ENCODE measurements at regions not wholly inside any gene's neighbourhood (a gene's known extent, or its start where the extent isn't known, plus 50 kb on each side); places are given as distances from the start of the nearest gene placed in this dataset.

DNA sequence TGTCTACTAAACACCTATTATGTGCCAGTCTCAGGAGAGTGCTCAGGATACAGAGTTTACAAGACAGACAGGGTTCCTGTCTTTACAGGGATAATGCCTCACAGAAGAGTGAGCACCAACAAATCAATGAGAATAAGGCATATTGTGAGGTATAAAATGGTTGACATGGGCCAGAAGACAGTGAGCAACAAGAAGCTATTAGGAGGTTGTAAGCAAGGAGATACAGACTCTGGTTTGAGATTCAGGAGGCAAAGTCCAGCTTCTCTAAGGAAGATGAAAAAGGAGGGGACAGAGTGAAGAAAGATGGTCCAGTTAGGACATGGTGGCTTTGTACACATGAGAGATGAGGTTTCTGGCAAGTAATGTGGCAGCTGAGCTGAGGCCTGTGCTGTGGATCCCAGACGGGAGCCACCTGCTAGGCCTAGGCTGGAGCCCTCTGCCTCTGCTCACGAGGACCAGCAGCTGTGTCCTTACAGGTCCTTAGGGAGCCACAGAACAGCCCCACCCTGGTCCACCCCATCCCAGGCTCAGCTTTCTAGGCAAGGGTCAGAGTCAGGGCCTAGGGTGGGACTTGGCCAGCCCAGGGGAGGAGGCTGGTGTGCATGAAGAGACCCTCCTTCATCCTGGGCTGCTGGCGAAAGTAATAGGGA, 110.5 kb downstream of the ZNF280B start:
- Histone ChIP-seq H3K36me3 (ENCODE audit: insufficient read depth) (no peaks in the 10 kb centered on the region), H3K27ac (ENCODE audit: low read depth) (no peak overlapping the region), H3K4me1 (ENCODE audit: insufficient read depth) (no peaks in the 10 kb centered on the region), H3K4me3 (ENCODE audit: low read depth, low read length) (no peak overlapping the region)
- DNase-seq (ENCODE audit: extremely low spot score): no peak
- WGBS: 57% methylated on average over 3 of the region's 3 CpGs

DNA sequence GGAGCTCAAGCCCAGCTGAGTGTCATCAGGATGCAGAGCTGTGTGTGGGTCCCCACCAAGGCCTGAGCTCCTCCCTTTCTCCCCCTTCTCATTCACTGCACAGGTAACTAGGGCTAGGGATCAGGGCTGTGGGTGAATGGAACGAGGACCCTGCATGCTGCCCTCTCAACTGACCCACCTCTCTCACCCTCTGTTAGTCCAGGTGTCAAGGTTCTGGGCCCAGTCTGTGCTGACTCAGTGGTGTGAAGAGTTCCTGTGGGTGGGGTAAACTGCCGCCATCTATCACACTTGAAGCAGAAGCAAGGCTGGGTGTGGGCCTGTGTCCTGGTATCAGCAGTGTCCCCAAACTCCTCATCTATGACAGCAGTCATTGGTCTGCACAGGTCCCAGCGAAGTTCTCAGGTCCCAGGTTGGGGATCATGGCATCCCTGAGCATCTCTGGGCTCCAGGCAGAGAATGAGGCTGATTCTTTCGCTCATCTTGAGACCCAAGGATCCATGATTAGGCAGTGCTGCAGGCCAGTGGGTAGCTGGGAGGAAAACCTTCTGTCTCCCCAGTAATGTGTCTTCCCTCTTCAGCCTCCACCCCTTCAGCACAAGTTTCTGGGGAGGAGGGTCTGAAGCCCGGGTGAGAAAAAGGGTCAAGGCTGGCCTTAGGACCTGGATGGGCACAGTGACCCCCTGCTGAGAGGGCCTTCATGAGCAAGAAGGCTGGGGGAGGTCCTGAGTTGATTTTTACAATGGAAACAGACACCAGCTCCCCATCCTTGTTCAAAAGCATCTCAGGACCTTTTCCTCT, 109.8 kb downstream of the ZNF280B start:
- Histone ChIP-seq H3K4me1 (ENCODE audit: insufficient read depth) (no peaks in the 10 kb centered on the region), H3K36me3 (ENCODE audit: insufficient read depth) (no peaks in the 10 kb centered on the region), H3K4me3 (ENCODE audit: low read depth, low read length) (no peak overlapping the region), H3K27ac (ENCODE audit: low read depth) (no peak overlapping the region)
- DNase-seq (ENCODE audit: extremely low spot score): no peak
- 79% methylated on average over 5 of the region's 5 CpGs for WGBS

DNA sequence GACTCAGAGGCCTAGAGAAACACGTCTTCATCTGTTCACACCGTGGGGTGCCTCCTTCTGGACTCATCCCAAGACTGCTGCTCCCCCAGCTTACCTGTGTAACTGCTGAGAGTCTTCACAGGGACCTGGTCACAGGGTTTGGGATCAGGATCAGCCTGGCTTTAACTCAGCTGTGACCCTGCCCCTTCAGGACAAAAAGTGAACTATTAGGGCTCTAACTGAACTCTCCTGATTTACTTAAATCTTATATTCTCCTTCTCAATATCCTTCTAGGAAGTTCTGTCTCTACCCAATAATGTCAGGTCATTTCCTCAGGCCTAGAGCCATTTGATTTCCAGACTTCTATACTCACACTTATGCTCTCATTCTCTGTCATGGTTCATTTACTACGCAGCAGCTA, 108.4 kb downstream of the ZNF280B start:
- H3K36me3 ChIP-seq (ENCODE audit: insufficient read depth): no peaks in the 10 kb centered on the region
- WGBS: 56% methylated on average over 3 of the region's 3 CpGs
- H3K27ac ChIP-seq (ENCODE audit: low read depth): no peak overlapping the region
- no peak for DNase-seq (ENCODE audit: extremely low spot score)
- no peak overlapping the region for H3K4me3 ChIP-seq (ENCODE audit: low read depth, low read length)
- H3K4me1 ChIP-seq (ENCODE audit: insufficient read depth): no peaks in the 10 kb centered on the region

DNA sequence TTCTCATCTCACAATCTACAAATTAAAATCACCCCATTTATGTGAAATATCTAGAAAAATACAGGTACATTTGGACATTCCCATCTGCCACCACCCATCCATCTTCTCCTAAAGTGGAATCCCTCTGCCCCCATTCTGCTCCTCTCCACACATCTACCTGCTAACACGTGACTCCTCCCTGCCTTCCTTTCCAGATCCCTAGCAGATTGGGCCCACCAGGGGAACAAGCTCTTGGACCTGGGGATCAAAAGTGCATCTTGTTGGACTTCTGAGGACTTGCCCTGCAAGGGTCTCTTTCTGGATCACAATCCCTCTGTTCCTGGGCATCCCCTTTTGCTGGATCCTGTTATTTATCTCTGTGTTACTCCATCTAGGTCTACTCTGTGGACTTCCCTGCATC, 107.6 kb downstream of the ZNF280B start:
- Histone ChIP-seq H3K36me3 (ENCODE audit: insufficient read depth) (no peaks in the 10 kb centered on the region), H3K4me3 (ENCODE audit: low read depth, low read length) (no peak overlapping the region), H3K4me1 (ENCODE audit: insufficient read depth) (no peaks in the 10 kb centered on the region), H3K27ac (ENCODE audit: low read depth) (no peak overlapping the region)
- DNase-seq (ENCODE audit: extremely low spot score): no peak
- 46% methylated on average over 1 of the region's 1 CpG for WGBS

DNA sequence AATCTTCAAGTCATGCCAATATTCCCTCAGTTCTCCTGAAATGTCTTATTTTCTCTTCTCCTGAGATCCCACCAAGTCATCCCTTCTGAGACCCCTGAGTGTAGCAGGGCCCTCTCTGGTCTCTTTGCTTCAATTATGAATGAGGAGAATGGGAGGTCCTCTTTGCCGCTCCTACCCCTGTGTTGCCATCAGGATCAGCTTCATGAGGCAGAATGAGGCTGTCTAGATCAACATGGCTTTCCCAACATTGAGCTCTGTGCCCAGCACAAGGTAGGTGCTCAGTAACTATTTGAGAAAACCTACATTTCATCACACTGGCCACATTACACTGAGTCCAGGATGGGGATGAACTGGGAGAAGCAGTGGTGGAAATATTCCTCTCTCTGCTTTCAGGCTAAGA, 107.2 kb downstream of the ZNF280B start:
- 87% methylated on average over 1 of the region's 1 CpG for WGBS
- Histone ChIP-seq H3K36me3 (ENCODE audit: insufficient read depth) (no peaks in the 10 kb centered on the region), H3K4me3 (ENCODE audit: low read depth, low read length) (no peak overlapping the region), H3K27ac (ENCODE audit: low read depth) (no peak overlapping the region), H3K4me1 (ENCODE audit: insufficient read depth) (no peaks in the 10 kb centered on the region)
- DNase-seq (ENCODE audit: extremely low spot score): no peak

DNA sequence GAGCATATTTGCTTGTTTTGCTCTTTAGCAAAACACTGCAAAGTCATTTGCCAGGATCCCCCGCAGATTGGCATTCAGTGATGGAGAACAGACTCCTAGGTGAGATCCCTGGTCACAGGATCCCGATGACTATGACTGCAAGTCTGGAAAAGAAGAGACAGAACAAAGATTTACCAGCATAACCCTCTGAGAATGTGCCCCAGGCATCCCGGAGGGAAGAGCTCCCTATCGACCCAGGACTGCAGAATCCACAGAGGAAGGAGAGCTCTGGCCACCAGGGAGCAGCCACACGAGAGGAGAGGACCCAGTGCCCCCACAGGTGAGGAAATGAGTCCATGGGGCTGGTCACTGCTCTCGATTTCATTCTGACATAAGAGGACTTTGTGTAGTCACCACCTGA, 105.2 kb downstream of the ZNF280B start:
- WGBS: 58% methylated on average over 6 of the region's 6 CpGs
- Histone ChIP-seq H3K4me1 (ENCODE audit: insufficient read depth) (no peaks in the 10 kb centered on the region), H3K27ac (ENCODE audit: low read depth) (no peak overlapping the region), H3K4me3 (ENCODE audit: low read depth, low read length) (no peak overlapping the region), H3K36me3 (ENCODE audit: insufficient read depth) (no peaks in the 10 kb centered on the region)
- DNase-seq (ENCODE audit: extremely low spot score): no peak

DNA sequence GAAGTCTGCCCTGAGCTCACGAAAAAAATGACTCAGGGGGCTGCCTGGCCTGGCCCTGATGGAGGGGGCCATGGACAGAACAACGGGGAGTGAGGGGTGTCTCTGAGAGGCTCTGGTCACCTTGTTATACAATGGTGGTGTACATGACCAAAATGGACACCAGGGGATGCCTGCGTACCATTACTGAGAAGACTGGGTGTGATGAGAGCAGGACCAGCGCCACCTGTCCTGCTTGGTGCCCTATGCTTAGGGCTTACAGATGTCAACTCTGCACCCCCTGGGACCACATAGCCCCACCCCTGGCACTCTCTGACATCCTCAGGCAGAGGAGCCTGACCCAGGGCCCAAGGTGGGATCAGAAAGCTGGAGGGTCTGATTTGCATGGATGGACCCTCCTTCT, 104.8 kb downstream of the ZNF280B start:
- H3K4me1 ChIP-seq (ENCODE audit: insufficient read depth): no peaks in the 10 kb centered on the region
- H3K27ac ChIP-seq (ENCODE audit: low read depth): no peak overlapping the region
- no peak for DNase-seq (ENCODE audit: extremely low spot score)
- no peak overlapping the region for H3K4me3 ChIP-seq (ENCODE audit: low read depth, low read length)
- H3K36me3 ChIP-seq (ENCODE audit: insufficient read depth): no peaks in the 10 kb centered on the region
- 74% methylated on average over 4 of the region's 4 CpGs for WGBS

DNA sequence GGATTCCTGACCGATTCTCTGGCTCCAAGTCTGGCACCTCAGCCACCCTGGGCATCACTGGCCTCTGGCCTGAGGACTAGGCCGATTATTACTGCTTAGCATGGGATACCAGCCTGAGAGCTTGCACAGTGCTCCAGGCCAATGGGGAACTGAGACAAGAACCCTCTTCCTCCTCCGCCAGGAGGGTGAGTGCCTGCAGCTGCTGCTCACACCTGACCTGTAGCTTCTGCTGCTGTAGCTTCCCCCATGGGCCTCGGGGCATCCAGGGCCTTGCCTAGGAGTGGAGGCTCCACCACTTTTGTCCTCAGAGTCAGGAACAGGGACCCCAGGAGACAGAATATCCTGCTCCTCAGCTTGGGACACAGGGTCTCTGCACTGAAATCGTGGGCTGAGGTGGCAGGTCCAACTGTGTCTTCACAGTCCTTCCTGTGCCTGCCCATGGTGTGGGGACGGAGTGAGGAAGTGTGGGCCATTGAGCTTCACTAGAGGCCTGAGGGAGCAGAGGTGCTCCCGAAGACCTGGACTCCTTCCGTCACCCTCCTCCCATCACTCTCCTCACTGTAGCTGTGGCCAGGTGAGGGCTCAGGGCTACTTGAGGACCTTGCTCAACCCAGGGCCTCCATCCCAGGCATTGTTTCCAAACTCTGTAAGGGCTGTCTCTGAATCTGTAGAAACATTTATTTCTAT, 103.8 kb downstream of the ZNF280B start:
- 75% methylated on average over 8 of the region's 8 CpGs for WGBS
- no peak overlapping the region for H3K4me3 ChIP-seq (ENCODE audit: low read depth, low read length)
- no peaks in the 10 kb centered on the region for H3K4me1 ChIP-seq (ENCODE audit: insufficient read depth)
- no peaks in the 10 kb centered on the region for H3K36me3 ChIP-seq (ENCODE audit: insufficient read depth)
- DNase-seq (ENCODE audit: extremely low spot score): no peak
- H3K27ac ChIP-seq (ENCODE audit: low read depth): no peak overlapping the region

DNA sequence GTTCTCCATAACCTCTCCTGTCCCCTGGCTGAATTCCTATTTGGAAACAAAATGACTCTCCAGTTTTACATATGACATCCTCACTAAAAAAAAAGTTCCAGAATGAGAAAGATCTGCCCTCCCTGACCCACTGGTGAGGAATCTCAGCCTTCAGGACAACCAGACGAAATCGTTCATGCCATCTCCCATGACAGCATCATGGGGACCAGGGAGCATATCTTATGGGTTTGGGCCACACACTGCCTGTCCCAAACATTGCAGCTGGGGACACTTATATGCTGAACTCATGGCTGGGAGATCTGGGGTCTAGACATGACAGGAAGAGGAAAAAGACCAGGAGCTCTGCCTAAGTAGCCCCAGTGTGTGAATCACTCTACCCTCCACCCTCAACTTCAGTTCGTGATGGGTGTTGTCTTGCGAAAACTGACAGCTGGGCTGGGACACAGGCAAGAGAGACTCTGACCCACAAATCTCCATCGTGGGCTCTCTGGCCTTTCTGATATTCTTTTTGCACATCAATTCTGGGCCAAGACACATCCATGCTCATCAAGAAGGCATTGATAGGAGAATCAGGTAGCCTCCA, 102.0 kb downstream of the ZNF280B start:
- H3K27ac ChIP-seq (ENCODE audit: low read depth): no peak overlapping the region
- H3K4me3 ChIP-seq (ENCODE audit: low read depth, low read length): no peak overlapping the region
- WGBS: 62% methylated on average over 5 of the region's 5 CpGs
- DNase-seq (ENCODE audit: extremely low spot score): no peak
- no peaks in the 10 kb centered on the region for H3K4me1 ChIP-seq (ENCODE audit: insufficient read depth)
- no peaks in the 10 kb centered on the region for H3K36me3 ChIP-seq (ENCODE audit: insufficient read depth)

DNA sequence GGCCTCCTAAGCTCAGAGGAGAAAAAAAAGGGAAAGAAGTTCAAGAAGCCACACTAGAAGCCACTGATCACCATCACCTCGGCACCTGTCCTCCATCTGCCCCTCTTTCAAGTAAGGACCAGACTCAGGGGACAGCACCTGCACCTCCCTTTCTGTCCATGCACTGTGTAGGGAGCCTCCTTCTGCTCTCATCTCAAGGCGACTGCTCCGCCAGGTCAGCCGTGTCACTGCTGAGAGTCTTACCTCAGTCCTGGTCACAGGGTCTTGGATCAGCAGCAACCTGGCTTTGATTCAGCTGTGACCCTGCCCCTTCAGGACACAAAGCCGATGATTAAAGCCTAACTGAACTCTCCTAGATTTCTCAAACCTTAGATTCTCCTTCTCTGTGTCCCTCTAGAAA, 101.5 kb downstream of the ZNF280B start:
- Histone ChIP-seq H3K4me3 (ENCODE audit: low read depth, low read length) (no peak overlapping the region), H3K27ac (ENCODE audit: low read depth) (no peak overlapping the region), H3K36me3 (ENCODE audit: insufficient read depth) (no peaks in the 10 kb centered on the region), H3K4me1 (ENCODE audit: insufficient read depth) (no peaks in the 10 kb centered on the region)
- 59% methylated on average over 5 of the region's 5 CpGs for WGBS
- no peak for DNase-seq (ENCODE audit: extremely low spot score)

DNA sequence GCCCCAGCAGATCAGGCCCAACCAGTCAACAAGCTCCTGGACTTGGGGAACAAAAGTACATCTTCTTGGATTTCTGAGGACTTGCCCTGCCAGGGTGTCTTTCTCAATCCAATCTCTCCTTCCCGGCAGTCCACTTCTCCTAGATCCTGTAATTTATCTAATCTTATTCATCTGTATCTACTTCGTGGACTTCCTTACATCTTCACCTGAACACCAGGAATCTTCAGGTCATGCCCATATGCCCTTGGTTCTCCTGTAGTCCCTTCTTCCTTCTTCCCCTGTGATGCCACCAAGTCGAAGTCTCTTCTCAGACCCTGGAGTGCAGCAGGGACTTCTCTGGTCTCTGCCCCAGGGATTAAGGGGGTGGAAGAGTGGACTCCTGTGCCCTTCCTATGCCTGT, 100.3 kb downstream of the ZNF280B start:
- H3K4me1 ChIP-seq (ENCODE audit: insufficient read depth): no peaks in the 10 kb centered on the region
- no peaks in the 10 kb centered on the region for H3K36me3 ChIP-seq (ENCODE audit: insufficient read depth)
- WGBS: 63% methylated on average over 3 of the region's 3 CpGs
- no peak overlapping the region for H3K4me3 ChIP-seq (ENCODE audit: low read depth, low read length)
- H3K27ac ChIP-seq (ENCODE audit: low read depth): no peak overlapping the region
- DNase-seq (ENCODE audit: extremely low spot score): no peak

DNA sequence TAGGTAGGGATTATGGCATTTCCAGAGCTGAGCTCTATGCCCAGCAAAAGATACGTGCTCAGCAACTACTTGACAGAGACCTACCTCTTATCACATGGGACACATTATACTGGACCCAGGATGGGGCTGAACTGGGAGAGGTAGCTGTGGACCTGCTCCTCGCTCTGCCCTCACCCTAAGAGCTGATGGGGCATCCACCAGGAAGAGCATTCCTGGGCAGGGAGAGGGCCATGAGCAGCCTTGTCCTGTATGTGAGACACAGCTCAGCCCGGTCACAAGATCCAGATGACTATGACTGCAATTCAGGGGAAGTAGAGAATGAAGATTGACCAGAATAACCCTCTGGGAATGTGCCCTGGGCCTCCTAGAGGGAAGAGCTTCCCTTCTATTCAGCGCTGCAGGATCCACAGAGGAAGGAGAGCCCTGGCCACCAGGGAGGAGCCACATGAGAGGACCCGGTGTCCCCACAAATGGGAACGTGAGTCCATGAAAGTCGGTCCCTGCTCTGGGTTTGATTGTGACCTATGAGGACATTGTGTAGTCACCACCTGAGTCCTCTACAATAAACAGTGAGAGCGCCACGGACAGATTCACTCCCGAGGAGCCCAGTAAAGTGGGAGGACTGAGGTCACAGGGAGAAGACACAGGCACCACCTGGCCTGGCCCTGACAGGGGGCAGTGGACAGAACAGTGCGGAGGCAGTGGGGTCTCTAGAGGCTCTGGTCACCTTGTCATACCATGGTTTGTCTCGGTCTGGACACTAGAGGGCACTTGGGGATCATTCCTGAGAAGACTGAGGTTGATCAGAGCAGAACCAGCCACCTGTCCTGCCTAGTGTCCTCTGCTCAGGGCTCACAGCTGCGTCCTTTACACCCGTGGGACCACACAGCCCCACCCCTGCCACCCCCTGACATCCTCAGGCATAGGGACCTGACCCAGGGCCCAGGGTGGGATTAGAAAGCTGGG, 99.5 kb downstream of the ZNF280B start:
- no peak for DNase-seq (ENCODE audit: extremely low spot score)
- Histone ChIP-seq H3K36me3 (ENCODE audit: insufficient read depth) (no peaks in the 10 kb centered on the region), H3K27ac (ENCODE audit: low read depth) (no peak overlapping the region), H3K4me1 (ENCODE audit: insufficient read depth) (no peaks in the 10 kb centered on the region), H3K4me3 (ENCODE audit: low read depth, low read length) (no peak overlapping the region)
- 39% methylated on average over 14 of the region's 14 CpGs for WGBS

DNA sequence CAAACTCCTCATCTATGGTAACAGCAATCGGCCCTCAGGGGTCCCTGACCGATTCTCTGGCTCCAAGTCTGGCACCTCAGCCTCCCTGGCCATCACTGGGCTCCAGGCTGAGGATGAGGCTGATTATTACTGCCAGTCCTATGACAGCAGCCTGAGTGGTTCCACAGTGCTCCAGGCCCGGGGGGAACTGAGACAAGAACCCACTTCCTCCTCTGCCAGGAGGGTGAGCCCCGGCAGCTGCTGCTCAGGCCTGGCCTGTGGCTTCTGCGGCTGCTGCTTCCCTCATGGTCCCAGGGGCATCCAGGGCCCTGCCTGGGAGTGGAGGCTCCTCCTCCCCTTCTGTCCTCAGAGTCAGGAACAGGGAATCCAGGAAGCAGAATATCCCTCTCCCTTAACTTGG, 98.4 kb downstream of the ZNF280B start:
- H3K27ac ChIP-seq (ENCODE audit: low read depth): no peak overlapping the region
- no peaks in the 10 kb centered on the region for H3K4me1 ChIP-seq (ENCODE audit: insufficient read depth)
- no peak for DNase-seq (ENCODE audit: extremely low spot score)
- H3K4me3 ChIP-seq (ENCODE audit: low read depth, low read length): no peak overlapping the region
- no peaks in the 10 kb centered on the region for H3K36me3 ChIP-seq (ENCODE audit: insufficient read depth)
- WGBS: 33% methylated on average over 5 of the region's 5 CpGs
